Testis (tissue), 2 donors: ENCODE measurements at regions not wholly inside any gene's neighbourhood (a gene's known extent, or its start where the extent isn't known, plus 50 kb on each side); places are given as distances from the start of the nearest gene placed in this dataset.
"Not testable (repeated sequence)": the region's sequence is repeated elsewhere in the genome, so short reads cannot be mapped to it uniquely, and the experiment has no call there.

ENCODE experiments used
- POLR2A ChIP-seq: fragments of 450-650 bp; IDR thresholded peaks from one replicate; pipeline ENCODE4 v1.6.1; 2017; ENCODE audit warnings: antibody characterized with exemption, mild to moderate bottlenecking, moderate library complexity
- TF ChIP-seq, protein P1 (sequence below), 3 experiments: fragments of 450-650 bp in 2 of 3; fragments of 200-600 bp in 1 of 3; sonication (generic) in 1 of 3; IDR thresholded peaks; one replicate each; pipeline ENCODE4 v1.5.1; 2016 to 2019; ENCODE audit warnings: antibody characterized with exemption in 3 of 3, mild to moderate bottlenecking in 2 of 3, moderate library complexity in 1 of 3

DNA sequence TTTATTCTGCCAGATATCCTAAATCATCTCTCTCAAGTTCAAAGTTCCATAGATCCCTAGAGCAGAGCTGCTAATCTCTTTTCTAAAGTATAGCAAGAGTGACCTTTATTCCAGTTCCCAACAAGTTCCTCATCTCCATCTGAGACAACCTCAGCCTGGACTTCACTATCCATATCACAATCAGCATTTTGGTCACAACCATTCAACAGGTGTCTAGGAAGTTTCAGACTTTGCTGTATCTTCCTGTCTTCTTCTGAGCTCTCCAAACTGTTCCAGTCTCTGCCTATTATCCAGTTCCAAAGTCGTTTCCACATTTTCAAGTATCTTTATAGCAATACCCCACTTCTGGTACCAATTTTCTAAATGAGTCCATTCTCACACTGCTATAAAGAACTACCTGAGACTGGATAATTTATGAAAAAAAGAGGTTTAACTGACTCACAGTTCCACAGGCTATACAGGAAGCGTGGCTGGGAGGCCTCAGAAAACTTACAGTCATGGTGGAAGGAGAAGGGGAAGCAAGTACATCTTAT lies 148.7 kb upstream of the FNDC3A start:
- TF ChIP-seq, protein P1, sequence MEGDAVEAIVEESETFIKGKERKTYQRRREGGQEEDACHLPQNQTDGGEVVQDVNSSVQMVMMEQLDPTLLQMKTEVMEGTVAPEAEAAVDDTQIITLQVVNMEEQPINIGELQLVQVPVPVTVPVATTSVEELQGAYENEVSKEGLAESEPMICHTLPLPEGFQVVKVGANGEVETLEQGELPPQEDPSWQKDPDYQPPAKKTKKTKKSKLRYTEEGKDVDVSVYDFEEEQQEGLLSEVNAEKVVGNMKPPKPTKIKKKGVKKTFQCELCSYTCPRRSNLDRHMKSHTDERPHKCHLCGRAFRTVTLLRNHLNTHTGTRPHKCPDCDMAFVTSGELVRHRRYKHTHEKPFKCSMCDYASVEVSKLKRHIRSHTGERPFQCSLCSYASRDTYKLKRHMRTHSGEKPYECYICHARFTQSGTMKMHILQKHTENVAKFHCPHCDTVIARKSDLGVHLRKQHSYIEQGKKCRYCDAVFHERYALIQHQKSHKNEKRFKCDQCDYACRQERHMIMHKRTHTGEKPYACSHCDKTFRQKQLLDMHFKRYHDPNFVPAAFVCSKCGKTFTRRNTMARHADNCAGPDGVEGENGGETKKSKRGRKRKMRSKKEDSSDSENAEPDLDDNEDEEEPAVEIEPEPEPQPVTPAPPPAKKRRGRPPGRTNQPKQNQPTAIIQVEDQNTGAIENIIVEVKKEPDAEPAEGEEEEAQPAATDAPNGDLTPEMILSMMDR (IDR thresholded peaks at IDR 0.05) = not testable (repeated sequence)
- not testable (repeated sequence) for TF ChIP-seq POLR2A
